Fibroblast of skin of right quadriceps (primary cell): ENCODE measurements at regions not wholly inside any gene's neighbourhood (a gene's known extent, or its start where the extent isn't known, plus 50 kb on each side); places are given as distances from the start of the nearest gene placed in this dataset.
"Not testable (repeated sequence)": the region's sequence is repeated elsewhere in the genome, so short reads cannot be mapped to it uniquely, and the experiment has no call there.

Experiments
- DNase-seq: peaks from one replicate; pipeline ENCODE4 v3.0.0-alpha.2; 2013

DNA sequence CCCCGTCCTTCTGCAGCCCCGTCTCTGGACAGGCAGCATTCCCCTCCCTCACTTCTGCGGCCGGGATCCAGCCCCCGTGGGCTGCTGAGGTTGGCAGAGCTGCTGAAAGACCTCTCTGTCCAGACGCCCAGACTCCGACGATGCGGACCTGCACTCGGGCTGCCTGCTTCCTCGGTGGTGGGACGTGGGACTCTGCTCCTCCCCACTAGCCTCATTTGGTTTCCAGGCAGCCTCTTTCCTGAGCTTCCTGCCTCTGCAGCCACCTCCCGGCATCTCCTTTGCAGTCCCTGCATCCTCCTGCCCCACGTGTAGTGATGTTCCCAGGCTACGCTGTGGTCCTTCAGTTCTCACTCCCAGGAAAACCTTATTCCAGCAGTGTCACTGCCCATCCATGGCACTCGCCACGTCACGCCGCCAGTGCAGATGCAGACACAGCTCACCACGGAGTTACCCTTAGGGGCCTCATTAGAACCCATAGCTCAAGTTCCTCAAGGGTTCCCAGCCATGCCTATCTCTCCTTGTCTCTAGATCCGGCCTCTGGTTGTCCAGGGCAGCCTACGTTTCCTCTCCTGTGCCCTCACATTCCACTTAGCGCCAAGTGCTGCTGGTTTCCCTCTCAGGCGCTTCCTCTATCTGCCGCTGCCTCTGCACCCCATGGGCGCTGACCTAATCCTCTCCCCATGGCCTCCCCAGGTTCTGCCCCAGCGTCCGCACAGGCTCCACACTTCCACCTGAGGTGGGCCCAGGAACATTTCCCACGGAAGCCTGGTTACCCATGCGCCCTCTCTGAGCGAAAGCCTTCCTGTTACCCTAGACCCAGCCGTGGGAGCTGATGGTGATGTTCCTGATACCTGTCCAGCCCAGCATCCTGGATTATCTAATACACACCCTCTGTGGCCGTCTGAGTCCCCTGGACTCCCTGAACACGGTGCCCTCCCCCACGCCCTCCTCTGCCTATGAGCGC lies 318.3 kb upstream of the MYT1L start:
- no peak for DNase-seq

DNA sequence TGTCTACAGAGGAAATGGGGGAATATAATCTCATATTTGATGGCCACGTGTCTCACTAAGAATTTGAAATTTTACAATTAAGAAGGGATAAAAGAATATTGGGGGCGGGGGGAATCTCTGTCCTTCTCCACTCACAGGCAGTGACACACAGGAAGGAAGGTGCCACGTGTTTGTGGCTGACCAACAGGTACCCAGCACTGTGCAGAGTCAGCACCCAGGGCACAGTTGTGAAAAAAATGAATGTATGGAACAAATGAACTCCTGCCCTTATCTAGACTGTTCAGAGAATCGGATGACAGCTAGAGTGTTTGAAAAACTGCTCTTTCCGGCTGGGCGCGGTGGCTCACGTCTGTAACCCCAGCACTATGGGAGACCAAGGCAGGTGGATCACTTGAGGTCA lies 317.0 kb upstream of the MYT1L start:
- DNase-seq = no peak

DNA sequence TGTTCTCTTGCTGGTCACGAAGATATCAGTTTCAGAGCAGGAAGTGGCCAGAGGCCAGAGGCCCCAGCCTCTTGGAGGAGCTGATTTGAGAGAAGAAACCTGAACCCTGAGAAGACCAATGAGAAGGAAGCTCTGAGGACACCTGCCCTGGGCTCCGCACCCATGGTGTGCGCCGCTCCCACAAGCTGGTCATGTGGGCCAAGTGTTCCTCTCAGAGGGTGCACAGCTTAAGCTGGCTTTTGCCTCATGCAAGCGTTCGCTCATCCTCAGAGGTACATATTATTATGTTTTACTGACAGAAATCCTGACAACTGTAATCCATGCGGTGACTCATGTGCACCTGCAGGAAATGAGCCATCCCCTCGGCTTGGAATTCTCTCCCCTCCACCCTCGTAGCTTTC lies 316.1 kb upstream of the MYT1L start:
- DNase-seq = no peak

DNA sequence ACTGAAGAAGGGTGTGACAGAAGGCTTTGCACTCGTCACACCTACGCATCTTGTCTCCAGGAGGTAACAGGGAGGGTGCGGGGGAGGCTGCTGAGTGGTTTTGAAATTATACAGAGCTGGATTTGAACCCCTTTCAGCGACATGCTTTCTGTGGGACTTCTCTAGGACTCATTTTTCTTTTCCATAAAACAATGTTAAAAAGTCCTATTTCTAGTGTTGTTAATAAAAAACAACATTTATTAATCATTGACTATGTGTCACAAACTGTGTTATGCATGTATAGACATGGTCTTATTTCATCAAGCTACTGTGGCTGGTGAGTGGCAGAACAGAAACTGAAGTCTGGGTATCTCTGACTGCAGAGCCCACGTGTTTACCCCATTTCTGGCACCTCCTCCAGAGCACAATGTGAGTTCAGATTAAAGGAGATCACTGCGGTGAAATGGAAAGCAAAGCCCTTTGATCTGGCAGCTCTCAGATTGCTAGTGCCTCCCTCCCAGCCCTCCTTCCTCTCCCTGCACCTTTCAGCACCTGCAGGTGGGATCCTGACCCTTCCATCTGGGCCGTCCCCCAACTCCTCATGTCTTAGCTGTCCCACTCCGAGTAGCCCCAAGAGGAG lies 315.5 kb upstream of the MYT1L start:
- no peak for DNase-seq

DNA sequence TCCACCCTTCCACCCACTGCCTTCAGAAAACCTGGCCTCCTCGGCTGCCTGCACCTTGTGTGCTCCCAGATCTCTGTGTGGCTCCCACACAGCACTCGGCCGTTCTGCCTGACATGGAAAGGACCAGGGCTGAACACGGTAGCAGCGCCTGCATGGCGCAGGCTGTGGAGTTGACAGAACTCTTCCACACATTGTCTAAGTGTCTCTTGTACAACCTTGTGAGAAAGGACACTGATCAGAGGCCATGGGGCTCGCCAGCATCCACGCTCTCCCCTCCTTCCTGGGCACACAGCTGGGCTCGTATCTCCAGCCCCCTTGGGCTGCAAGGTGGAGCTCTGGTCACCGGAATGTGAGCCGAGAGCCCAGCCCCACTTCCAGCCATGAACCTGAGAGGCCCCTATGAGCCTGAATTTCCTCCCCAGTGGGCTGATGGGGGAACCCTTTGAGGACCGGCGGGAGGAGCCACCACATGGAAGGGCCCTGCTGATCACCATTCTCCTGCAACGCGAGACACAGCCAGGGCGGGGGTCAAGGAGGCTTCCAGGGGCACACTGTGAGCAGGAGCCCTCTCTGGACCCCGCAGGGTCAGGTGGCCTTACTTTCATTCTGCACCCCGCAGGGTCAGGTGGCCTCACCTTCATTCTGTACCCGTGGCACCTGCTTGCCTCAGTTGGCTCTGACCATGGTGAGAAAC lies 314.2 kb upstream of the MYT1L start:
- no peak for DNase-seq

DNA sequence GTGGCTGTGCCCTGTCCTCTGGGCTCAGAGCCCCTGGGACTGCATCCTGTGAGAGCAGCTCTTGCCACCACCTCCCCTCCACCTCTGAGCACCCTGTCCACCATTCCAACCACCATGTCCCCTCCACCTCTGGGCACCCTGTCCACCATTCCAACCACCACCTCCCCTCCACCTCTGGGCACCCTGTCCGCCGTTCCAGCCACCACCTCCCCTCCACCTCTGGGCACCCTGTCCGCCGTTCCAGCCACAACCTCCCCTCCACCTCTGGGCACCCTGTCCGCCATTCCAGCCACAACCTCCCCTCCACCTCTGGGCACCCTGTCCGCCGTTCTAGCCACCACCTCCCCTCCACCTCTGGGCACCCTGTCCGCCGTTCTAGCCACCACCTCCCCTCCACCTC lies 313.7 kb upstream of the MYT1L start:
- DNase-seq = not testable (repeated sequence)

- DNase-seq = no peak
Observed at GRCh38 chr2:2644040-2644439, 313.0 kb upstream of the MYT1L start.

GRCh38 chr2:2642906-2643890 lies 312.1 kb upstream of the MYT1L start:
- DNase-seq = no peak

- no peak for DNase-seq
Observed at GRCh38 chr2:2641541-2642410, 310.7 kb upstream of the MYT1L start.

GRCh38 chr2:2640818-2641217 lies 309.7 kb upstream of the MYT1L start:
- no peak for DNase-seq

- DNase-seq = no peak
Observed at GRCh38 chr2:2640371-2640770, 309.3 kb upstream of the MYT1L start.

DNA sequence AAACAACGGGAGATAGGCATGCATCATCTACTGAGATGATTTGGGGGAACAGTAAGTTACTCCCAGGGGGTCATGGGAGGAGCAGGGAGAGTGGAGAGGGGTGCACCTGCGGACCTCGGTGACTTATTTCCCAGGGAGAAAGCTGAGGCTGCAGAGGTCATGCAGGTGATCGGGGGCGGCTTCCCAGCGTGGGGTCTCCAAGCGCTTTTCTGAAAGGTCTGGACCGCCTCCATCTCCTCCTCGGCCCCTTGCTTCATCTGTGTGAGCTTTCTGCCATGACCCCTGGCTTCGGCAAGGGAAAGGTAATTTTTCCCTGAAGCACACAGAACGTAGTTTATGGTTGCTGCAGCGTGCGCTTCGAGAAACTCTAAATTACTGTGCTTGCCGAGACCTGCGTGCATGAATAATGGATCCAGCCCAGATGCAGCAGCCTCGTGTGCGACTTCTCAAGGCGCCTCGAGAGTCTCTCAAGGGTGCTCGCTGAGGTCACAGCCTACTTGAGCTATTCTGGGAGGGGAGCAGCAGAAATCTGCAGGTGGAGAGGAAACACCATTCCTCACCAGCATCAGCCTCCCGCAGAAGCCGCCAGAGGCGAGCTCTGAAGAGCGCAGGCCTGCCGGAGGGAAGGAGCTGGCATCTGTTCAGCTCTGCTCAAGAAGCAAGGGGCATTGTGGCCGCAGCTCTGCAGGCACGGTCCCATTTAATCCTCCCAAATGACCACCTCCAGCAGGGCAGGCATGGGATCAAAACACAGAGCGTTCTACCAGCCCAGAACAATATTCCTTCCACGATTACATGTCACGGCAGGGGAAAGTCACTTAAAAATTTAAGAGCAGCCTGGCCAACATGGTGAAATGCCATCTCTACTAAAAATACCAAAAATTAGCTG lies 308.4 kb upstream of the MYT1L start:
- no peak for DNase-seq

DNA sequence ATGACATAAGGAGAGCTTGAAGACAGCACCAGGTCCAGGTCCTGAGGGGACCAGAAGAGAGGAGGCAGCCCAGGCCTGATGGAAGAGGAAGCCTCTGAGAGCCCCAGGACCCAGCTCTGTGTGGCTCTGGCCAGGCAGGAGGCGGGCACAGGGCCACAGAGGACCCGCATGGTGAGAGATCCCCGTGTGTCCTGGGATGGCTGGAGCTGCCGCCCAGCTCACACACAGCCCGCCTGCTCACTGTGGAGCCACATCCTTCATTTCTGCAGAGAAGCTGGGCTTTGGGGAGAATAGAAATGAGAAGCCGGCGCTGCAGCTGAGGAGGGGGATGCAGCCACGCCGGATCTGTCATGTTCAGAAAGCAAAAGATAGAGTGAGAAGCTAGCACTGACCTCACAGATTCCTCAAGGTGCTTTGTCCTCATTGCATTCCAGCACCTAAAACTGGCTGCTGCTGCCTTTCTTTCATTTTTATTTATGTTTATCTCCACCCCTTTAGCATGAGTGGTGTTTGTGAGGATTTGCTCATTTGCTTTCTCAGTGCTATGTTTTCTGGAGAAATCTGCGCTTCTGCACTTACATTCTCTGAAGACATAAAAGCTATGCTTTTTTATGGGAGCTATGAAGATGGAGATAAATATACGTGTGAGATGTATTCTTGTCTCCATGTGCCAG lies 307.6 kb upstream of the MYT1L start:
- DNase-seq = no peak

DNA sequence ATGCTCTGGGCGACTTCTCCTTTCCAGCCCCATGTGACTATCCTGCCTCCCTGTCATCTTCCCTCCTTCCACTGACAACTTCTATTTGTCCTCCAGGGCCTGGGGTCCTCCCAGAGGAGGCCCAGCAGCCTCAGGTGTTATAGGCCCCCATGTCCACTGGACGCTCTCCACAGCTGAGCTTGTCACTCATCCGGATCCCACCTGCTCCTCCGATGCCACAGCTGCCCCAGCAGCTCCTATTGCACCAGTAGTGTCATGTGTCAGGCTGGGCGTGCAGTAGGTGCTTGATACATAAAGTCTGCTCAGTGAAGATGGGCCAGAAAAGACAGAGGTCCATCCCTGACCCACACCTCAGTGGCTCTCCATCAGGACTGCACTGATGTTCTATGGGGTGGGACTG lies 305.7 kb upstream of the MYT1L start:
- DNase-seq = no peak

DNA sequence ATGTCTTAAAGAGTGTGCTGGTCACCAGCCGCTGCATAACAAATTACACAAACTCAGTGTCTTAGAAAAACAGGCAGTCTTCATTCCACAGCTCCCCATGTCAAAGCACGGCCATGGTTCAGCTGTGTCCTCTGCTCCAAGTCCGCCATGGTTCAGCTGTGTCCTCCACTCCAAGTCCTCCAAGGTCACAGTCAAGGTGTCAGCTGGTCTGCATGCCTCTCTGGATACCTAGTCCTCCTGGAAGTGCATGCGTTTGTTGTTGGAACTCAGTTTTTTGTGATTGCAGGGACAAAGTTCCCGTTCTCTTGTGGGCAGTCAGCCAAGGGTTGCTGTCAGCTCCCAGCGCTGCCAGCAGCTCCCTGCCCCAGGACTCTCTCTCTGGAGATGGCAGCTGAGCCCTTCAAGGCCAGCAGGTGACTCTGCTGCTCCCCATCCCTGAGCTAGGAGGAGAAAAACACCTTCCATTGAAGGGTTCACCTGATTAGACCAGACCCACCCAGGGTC lies 304.0 kb upstream of the MYT1L start:
- DNase-seq = no peak

- no peak for DNase-seq
Observed at GRCh38 chr2:2633017-2633416, 301.9 kb upstream of the MYT1L start.

DNA sequence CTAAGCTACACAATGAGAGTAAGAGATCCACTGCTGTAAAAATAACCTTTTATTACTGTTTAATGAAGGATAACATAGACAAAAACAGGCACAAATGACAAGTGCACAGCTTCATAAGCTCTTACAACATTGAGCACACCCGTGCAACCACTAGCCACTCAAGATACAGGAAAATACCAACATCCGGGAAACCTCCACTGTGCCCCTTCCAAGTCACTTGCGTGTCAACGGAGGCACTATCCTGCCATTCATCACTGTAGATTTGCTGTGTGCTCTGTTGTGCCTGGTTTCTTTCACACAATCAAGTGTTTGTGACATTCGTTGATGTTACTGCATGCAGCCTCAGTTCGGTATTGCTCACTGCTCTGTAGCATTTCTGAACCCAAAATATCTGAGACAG lies 292.9 kb upstream of the MYT1L start:
- DNase-seq = no peak

- DNase-seq = no peak
Observed at GRCh38 chr2:2621855-2622254, 290.8 kb upstream of the MYT1L start.

DNA sequence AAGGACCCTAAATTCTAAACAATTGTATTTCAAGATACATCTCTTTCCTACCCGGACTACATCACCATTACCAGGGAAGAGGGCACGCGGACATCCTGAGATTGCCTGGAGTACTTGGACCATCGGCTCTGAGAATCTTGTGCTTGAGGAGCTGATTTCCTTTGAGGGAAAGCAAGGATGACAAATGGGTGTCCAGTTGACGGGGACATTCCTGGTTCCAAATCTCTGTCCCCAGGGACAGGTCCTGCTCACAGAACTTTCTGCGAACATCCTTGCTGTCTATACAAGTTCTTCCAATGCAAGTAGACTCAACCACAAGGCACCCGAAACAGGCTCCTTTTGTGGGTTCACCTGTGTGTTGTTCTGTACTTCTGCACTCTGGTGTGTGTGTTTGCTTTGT lies 289.5 kb upstream of the MYT1L start:
- DNase-seq = no peak

GRCh38 chr2:2619995-2620394 lies 288.9 kb upstream of the MYT1L start:
- no peak for DNase-seq
